GM23248 (cell line): ENCODE measurements at regions not wholly inside any gene's neighbourhood (a gene's known extent, or its start where the extent isn't known, plus 50 kb on each side); places are given as distances from the start of the nearest gene placed in this dataset.

Source experiments
- DNase-seq: peaks from one replicate; pipeline ENCODE4 v3.0.0-alpha.2; 2015
- H2AFZ ChIP-seq: fragments of 200-600 bp; sonication (generic); 2 replicates; pipeline ENCODE4 v1.6.1; 2016; ENCODE audit warnings: antibody characterized with exemption
- H3F3A ChIP-seq: fragments of 200-600 bp; sonication (generic); 2 replicates; pipeline ENCODE4 v1.6.1; 2016; ENCODE audit warnings: mild to moderate bottlenecking, antibody characterized with exemption, mixed run types; ENCODE audit not compliant: insufficient read depth
- H3K27ac ChIP-seq: fragments of 200-600 bp; sonication (generic); 2 replicates; pipeline ENCODE4 v1.5.1; 2016; ENCODE audit warnings: mild to moderate bottlenecking
- H3K27me3 ChIP-seq: fragments of 200-600 bp; sonication (generic); replicated peaks from 2 replicates; pipeline ENCODE4 v1.6.1; 2016; ENCODE audit warnings: mild to moderate bottlenecking; ENCODE audit not compliant: insufficient read depth
- H3K36me3 ChIP-seq: fragments of 200-600 bp; sonication (generic); 2 replicates; pipeline ENCODE4 v1.6.1; 2016; ENCODE audit warnings: low read depth, mild to moderate bottlenecking
- H3K4me1 ChIP-seq: fragments of 200-600 bp; sonication (generic); 2 replicates; pipeline ENCODE4 v1.6.1; 2016; ENCODE audit warnings: mild to moderate bottlenecking; ENCODE audit not compliant: insufficient read depth
- H3K4me2 ChIP-seq: fragments of 200-600 bp; sonication (generic); one replicate; pipeline ENCODE4 v1.6.1; 2016; ENCODE audit warnings: mild to moderate bottlenecking; ENCODE audit not compliant: unreplicated experiment
- H3K4me3 ChIP-seq: fragments of 200-600 bp; sonication (generic); 2 replicates; pipeline ENCODE4 v1.5.1; 2016; ENCODE audit warnings: mild to moderate bottlenecking
- H3K79me2 ChIP-seq: fragments of 200-600 bp; sonication (generic); 2 replicates; pipeline ENCODE4 v1.6.1; 2016; ENCODE audit warnings: mild to moderate bottlenecking; ENCODE audit not compliant: insufficient read depth
- H3K9ac ChIP-seq: fragments of 200-600 bp; sonication (generic); 2 replicates; pipeline ENCODE4 v1.6.1; 2016; ENCODE audit warnings: mild to moderate bottlenecking
- H3K9me2 ChIP-seq: fragments of 200-600 bp; sonication (generic); 2 replicates; pipeline ENCODE4 v1.6.1; 2016; ENCODE audit warnings: mixed run types, mild to moderate bottlenecking, moderate library complexity; ENCODE audit not compliant: insufficient read depth
- H3K9me3 ChIP-seq: fragments of 200-600 bp; sonication (generic); one replicate; pipeline ENCODE4 v1.6.1; 2017; ENCODE audit warnings: low read depth
- H4K20me1 ChIP-seq: fragments of 200-600 bp; sonication (generic); 2 replicates; pipeline ENCODE4 v1.6.0; 2016; ENCODE audit not compliant: insufficient read depth
- EZH2 ChIP-seq: fragments of 200-600 bp; sonication (generic); IDR thresholded peaks from 2 replicates; pipeline ENCODE4 v1.6.1; 2018; ENCODE audit warnings: antibody characterized with exemption, mild to moderate bottlenecking; ENCODE audit not compliant: insufficient read depth, poor library complexity, severe bottlenecking
- EZH2phosphoT487 ChIP-seq: fragments of 200-600 bp; sonication (generic); IDR thresholded peaks from 2 replicates; pipeline ENCODE4 v1.6.1; 2018; ENCODE audit warnings: antibody characterized with exemption, moderate library complexity, mild to moderate bottlenecking, low read depth; ENCODE audit not compliant: insufficient read depth
- WGBS, 2 experiments: methylation state at CpG; one replicate each; pipeline ENCODE4 v1.1.6; 2015 to 2017; ENCODE audit warnings: low lambda C conversion rate in 2 of 2, low coverage in 1 of 2; ENCODE audit errors: missing lambda C conversion rate in 2 of 2; 5-methylcytosine and 5-hydroxymethylcytosine counted together
- in situ Hi-C: fragments of 300-500 bp; cut with MboI; formaldehyde crosslinking; loops from 2 replicates; pipeline ENCODE4 v1.15.0; 2020

GRCh38 chr1:4219111-4219510 lies 319.0 kb upstream of the C1orf174 start:
- H3F3A ChIP-seq: no peaks in the 10 kb centered on the region
- no peaks in the 10 kb centered on the region for H3K36me3 ChIP-seq
- H3K4me2 ChIP-seq: no peak overlapping the region
- H3K4me1 ChIP-seq: no peaks in the 10 kb centered on the region
- TF ChIP-seq EZH2phosphoT487 (no peak), EZH2 (no peak)
- in situ Hi-C loops: no loop called here
- H3K9me2 ChIP-seq: no peaks in the 10 kb centered on the region
- no peaks in the 10 kb centered on the region for H3K27me3 ChIP-seq
- no peak overlapping the region for H3K9ac ChIP-seq
- H3K27ac ChIP-seq: no peak overlapping the region
- H4K20me1 ChIP-seq: no peaks in the 10 kb centered on the region
- H3K4me3 ChIP-seq: no peak overlapping the region
- WGBS, 2 experiments: 32 to 33% methylated on average over 11 of the region's 11 CpGs
- no peaks in the 10 kb centered on the region for H3K9me3 ChIP-seq
- H3K79me2 ChIP-seq: no peaks in the 10 kb centered on the region
- no peak for DNase-seq
- no peak overlapping the region for H2AFZ ChIP-seq

GRCh38 chr1:4219826-4220225 lies 319.8 kb upstream of the C1orf174 start:
- in situ Hi-C loops: no loop called here
- TF ChIP-seq EZH2: no peak
- no peak for TF ChIP-seq EZH2phosphoT487
- H3K4me1 ChIP-seq: no peaks in the 10 kb centered on the region
- H3K9me2 ChIP-seq: no peaks in the 10 kb centered on the region
- no peak overlapping the region for H3K27ac ChIP-seq
- no peaks in the 10 kb centered on the region for H3K36me3 ChIP-seq
- H3K9me3 ChIP-seq: no peaks in the 10 kb centered on the region
- H2AFZ ChIP-seq: no peak overlapping the region
- no peaks in the 10 kb centered on the region for H3K79me2 ChIP-seq
- H3K27me3 ChIP-seq: no peaks in the 10 kb centered on the region
- H3K4me2 ChIP-seq: no peak overlapping the region
- no peaks in the 10 kb centered on the region for H3F3A ChIP-seq
- DNase-seq: no peak
- no peak overlapping the region for H3K9ac ChIP-seq
- H3K4me3 ChIP-seq: no peak overlapping the region
- H4K20me1 ChIP-seq: no peaks in the 10 kb centered on the region
- WGBS, 2 experiments: 20 to 33% methylated on average over 5 of the region's 5 CpGs

GRCh38 chr1:4220362-4220761 lies 320.3 kb upstream of the C1orf174 start:
- no peaks in the 10 kb centered on the region for H3K36me3 ChIP-seq
- TF ChIP-seq EZH2phosphoT487 (no peak), EZH2 (no peak)
- no peak overlapping the region for H3K9ac ChIP-seq
- no peaks in the 10 kb centered on the region for H3F3A ChIP-seq
- in situ Hi-C loops: no loop called here
- H4K20me1 ChIP-seq: no peaks in the 10 kb centered on the region
- no peaks in the 10 kb centered on the region for H3K4me1 ChIP-seq
- no peaks in the 10 kb centered on the region for H3K27me3 ChIP-seq
- no peak overlapping the region for H2AFZ ChIP-seq
- H3K4me3 ChIP-seq: no peak overlapping the region
- H3K9me3 ChIP-seq: no peaks in the 10 kb centered on the region
- H3K27ac ChIP-seq: no peak overlapping the region
- H3K9me2 ChIP-seq: no peaks in the 10 kb centered on the region
- no peaks in the 10 kb centered on the region for H3K79me2 ChIP-seq
- no peak for DNase-seq
- WGBS, 2 experiments: 36 to 38% methylated on average over 9 of the region's 9 CpGs
- no peak overlapping the region for H3K4me2 ChIP-seq

- H3K36me3 ChIP-seq: no peaks in the 10 kb centered on the region
- H4K20me1 ChIP-seq: no peaks in the 10 kb centered on the region
- no peaks in the 10 kb centered on the region for H3K27me3 ChIP-seq
- no peak for DNase-seq
- no peaks in the 10 kb centered on the region for H3K9me2 ChIP-seq
- H3K79me2 ChIP-seq: no peaks in the 10 kb centered on the region
- TF ChIP-seq EZH2phosphoT487 (no peak), EZH2 (no peak)
- WGBS, 2 experiments: 27 to 35% methylated on average over 4 of the region's 4 CpGs
- no peak overlapping the region for H3K27ac ChIP-seq
- no peak overlapping the region for H3K4me2 ChIP-seq
- H3F3A ChIP-seq: no peaks in the 10 kb centered on the region
- H3K4me1 ChIP-seq: no peaks in the 10 kb centered on the region
- no peak overlapping the region for H3K9ac ChIP-seq
- no peaks in the 10 kb centered on the region for H3K9me3 ChIP-seq
- no peak overlapping the region for H3K4me3 ChIP-seq
- in situ Hi-C loops: no loop called here
- no peak overlapping the region for H2AFZ ChIP-seq
Measured at GRCh38 chr1:4221107-4221506, 321.0 kb upstream of the C1orf174 start.

GRCh38 chr1:4224684-4225467 lies 324.8 kb upstream of the C1orf174 start:
- Histone ChIP-seq H3K9ac (no peak overlapping the region), H2AFZ (no peak overlapping the region), H3K27me3 (no peaks in the 10 kb centered on the region), H4K20me1 (no peaks in the 10 kb centered on the region), H3K27ac (no peak overlapping the region), H3K4me1 (no peaks in the 10 kb centered on the region), H3K9me3 (no peaks in the 10 kb centered on the region), H3K36me3 (no peaks in the 10 kb centered on the region), H3K9me2 (no peaks in the 10 kb centered on the region), H3K4me3 (no peak overlapping the region), H3F3A (no peaks in the 10 kb centered on the region), H3K79me2 (no peaks in the 10 kb centered on the region), H3K4me2 (no peak overlapping the region)
- in situ Hi-C loops: no loop called here
- WGBS, 2 experiments: 48 to 50% methylated on average over 18 of the region's 18 CpGs
- DNase-seq: no peak
- TF ChIP-seq EZH2: no peak
